Left renal pelvis (tissue), 4 donors: ENCODE measurements at regions not wholly inside any gene's neighbourhood (a gene's known extent, or its start where the extent isn't known, plus 50 kb on each side); places are given as distances from the start of the nearest gene placed in this dataset.
"Not testable (repeated sequence)": the region's sequence is repeated elsewhere in the genome, so short reads cannot be mapped to it uniquely, and the experiment has no call there.

ENCODE experiments used
- DNase-seq, 4 donors: peaks; one replicate each; pipeline ENCODE4 v3.0.0-alpha.2; 2013; ENCODE audit warnings: low read depth in 4 of 4, low spot score in 3 of 4

DNA sequence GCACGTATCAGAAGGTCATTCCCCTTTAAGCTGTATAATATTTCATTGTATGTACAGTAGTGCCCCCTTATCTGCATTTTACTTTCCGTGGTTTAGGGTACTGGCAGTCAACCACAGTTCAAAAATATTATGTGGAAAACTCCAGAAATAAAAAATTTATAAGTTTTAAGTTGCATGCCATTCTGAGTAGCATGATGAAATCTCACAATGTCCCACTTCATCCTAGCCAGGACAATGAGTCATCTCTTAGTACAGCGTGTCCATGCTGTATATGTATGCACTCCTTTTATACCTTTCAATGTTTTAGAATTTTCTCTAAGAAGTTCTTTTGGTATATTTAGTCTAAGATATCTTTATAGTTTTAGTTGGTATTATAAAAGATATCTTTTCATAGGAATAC lies 115.0 kb upstream of the HAND1 start:
- DNase-seq, result no peak

DNA sequence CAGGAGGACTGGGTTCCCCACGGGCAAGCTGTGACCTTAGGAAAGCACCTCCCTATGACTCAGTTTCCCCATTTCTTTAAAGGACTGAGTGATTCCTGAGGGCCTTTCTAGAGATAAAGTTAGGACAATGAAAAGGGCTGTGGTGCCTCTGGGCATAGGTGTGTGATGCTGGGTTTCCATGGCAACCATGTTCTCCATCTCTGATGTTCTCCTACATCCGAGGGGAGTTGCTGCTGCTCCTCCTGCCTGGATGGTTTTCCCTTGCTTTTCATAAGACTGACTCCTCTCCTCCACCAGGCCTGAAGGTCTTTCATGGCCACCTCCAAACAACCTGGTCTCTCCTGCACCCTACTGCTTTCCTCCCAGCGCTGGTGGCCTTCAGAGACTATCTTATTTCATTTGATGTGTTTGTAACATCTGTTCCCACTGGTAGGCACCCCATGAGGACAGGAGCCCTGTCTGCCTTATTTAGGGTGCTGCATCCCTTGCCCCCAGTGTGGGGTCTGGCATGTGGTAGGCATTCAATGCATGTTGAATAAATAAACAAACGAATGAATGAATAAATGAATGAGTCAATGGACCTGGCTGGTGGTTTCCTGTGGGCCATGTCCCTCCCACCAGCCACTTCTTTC lies 112.2 kb upstream of the HAND1 start:
- DNase-seq, result no peak

DNA sequence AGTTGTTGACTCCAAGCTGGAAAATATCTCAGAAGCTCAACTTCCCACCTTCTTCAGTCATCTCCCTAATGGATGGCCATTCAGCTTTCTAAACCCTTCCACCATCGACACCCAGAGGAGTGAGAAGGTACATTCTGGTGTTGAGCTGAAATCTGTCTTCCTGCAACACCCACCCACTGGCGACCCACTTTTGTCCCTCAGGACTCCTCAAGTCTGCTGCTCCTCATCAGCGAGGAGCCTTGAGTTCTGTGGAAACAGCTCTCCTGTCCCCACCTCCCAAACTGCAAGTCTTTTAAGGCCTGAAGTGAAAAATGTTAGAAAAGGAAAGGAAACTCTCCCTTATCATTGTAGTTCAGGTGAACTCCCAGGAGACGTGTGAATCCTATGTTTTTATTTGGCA lies 111.5 kb upstream of the HAND1 start:
- no peak for DNase-seq

GRCh38 chr5:154588833-154589425 lies 110.9 kb upstream of the HAND1 start:
- not testable (repeated sequence) for DNase-seq

DNA sequence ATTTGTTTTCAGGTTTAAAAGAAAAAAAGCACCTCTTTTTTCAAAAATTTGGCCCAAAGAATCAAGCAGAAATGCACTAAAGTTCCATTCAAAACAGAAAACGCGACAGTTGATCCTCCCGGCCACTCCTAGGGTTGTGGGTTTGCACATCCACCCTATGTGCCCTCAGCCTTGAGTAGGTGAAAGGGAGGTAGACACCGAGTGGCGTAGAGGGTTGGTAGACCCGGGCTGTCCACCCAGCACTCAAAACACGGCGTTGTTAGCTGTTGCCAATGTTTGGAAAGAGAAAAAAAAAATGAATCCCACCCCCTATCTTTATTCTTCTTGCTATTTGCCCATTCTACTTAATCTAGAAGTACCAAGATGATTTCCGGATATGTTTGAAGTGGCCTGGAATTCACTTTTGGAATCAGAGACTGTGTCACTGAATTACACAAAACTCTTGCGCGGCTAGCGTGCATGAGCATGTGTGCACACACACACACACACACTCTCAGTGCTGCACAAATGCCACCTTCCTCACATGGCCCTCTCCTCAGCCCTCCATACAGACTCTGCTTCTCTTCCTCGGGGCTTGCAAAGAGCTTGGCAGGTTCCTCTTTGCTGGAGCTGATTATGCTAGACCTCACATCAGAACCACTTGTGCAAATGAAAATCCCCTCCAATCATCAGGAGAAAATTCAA lies 110.2 kb upstream of the HAND1 start:
- no peak for DNase-seq

DNA sequence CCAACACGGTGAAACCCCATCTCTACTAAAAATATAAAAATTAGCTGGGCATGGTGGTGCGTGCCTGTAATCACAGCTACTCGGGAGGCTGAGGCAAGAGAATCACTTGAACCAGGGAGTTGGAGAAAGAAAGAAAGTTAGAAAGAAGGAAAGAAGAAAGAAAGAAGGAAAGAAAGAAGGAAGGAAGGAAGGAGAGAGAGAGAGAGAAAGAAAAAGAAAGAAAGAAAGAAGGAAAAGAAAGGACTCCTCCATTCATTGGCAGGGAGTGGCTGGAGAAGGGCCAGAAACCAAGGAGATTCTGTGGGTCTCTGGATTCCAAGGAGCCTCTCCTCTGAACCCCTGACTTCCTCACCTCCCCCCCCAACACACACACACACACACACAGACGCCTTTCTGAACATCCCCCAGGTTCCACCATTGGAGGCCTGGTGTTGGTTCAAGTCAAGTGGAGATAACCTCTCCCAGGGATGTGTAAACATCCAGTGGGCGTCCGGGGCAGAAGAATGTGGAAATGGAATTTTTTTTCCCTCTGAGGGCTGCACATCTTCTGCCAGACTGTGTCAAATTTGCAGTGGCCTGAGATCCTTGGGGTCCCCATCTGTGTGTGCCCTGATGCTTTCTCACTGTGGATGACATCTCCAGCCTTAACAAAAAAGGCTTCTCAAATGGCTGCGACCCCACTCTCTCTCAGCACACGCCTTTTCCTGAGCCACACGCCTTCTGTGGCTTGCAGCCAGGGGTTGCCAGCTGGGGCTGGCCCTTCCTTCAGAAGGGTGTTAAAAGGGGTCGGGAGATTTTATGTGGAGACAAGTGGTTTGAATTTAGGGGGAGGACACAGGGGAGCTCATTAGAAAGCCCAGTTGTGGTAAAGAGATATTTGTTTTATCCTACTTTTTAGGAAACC lies 109.3 kb upstream of the HAND1 start:
- no peak for DNase-seq

DNA sequence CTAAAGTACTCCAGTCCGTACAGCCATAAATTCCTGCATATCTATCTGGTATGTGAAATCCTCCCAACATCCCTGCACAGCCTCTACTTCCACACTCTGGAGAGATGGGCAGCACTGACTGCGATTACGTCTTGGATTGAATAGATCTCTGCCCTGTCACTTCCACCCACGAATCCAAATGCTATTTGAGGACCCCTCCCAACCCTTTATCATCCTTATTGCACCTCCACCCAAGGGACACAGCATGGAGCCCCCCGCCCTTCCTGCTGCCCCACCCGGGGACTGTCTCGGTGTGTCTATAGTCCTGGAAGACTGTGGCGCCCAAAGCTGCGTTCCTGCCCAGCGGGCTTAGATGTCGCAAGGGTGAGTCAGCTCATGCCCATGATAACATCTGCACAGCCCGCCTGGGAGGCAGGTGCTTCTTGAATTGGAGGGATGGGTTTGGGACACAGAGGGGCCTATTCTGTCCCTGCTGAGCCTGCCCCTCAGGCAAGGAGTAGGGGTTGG lies 105.7 kb upstream of the HAND1 start:
- no peak for DNase-seq

- no peak for DNase-seq
Measured at GRCh38 chr5:154580422-154580821, 102.4 kb upstream of the HAND1 start.

- DNase-seq, result no peak
Measured at GRCh38 chr5:154577416-154577815, 99.4 kb upstream of the HAND1 start.

DNA sequence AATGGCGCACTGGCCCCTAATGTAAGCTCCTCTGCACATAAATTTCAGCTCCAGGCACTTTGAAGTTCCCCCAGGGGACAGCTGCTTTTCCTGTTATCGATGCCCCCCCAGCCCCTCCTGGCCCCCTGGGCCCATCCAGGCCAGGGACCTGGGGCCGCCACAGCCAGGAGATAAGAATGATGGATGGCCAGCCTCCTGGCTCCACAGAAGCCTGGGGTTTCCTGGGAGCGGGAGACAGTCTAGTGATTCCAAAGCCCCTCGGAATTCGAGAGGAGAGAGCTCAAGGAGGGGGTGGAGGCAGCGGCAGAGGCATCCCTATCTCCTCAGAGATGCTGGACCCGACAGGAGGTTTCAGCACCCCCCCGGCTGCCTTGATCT lies 98.4 kb upstream of the HAND1 start:
- no peak for DNase-seq

DNA sequence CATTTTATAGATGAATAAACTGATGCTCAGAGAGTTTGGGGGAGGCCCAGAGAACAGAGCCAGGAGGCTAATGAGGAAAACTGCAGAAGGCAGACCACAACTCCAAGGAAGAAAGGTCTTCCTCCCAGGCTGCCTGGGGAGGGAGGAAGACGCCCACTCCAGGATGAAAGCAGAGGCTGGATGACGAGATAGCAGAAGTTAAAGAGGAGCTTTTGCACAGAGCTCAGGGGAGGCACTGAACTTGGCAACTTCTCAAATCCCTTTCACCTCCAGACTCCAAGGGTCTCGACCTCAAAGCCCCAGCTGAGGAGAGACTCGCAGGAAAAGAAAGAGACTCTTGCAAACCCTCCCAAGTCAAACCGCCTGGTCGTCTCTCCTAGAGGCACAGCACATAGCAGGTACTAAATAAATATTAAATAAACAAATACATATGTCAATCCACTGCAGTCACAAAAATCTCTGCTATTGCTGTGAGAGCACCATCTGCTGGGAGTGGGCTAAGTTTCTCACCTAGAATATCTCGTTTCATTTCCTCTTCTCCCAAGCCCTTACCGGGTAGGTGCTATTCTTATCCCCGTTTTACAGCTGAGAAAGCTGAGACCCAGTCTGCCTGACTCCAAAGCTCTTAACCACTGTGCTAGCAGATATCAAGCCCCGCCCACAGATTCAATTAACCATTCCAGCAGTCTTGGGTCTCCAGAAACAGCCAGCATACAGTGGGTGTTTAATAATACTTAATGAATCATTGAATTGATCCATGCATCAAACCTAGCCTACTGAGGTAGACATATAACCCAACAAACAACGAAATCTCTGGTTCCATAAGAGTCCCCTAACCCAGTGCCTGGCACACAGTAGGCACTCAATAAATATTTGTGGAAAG lies 97.8 kb upstream of the HAND1 start:
- DNase-seq, result no peak

DNA sequence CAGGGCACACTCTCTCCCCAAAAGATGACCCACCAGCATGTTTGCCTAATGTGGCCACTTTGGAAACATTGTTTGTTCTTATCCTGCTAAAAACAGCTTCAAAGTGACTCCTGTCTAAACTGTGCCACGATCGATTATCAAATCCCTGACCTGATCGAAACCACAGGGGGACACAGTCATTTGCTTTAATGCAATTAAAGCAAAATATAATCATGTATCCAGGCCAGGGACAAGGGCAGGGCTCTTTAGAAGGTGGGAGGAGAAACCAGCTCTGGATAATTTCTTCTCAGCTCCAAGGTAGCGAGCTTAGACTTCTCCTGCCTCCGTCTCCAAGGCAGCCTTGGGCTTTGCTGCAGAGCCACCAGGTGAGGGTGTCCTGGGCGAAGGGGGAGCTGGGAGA lies 95.0 kb upstream of the HAND1 start:
- no peak for DNase-seq

GRCh38 chr5:154571325-154572035 lies 93.5 kb upstream of the HAND1 start:
- no peak for DNase-seq

DNA sequence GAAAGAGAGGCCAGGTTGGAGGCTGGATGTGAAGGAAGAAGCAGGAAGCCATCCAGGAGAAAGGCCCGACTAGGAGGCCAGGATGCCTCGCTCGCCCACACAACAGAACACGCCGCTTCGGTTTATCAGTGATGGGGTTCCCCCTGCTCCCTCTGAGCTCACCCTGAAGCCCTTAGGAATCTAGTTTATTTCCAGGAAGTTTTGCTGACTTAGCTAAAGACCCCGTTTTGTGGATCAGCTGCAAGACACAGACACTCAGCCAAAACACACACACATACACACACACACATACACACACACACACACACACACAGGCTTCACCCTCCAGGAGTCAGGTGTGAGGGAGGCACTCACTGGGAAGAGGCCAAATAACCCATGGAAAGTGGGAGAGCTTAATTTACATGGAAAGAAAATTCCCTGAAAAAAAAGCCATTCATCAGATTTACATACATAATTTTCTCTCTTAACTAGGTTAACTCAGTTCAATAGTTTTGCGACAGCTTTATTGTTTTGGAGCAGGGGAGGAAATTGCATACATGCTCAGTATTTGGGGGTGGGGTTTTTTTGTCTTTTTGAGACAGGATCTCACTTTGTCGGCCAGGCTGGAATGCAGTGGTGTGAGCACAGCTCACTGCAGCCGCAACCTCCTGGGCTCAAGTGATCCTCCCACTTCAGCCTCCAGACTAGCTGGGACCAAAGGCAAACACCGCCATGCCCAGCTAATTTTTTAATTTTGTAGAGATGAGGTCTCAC lies 92.7 kb upstream of the HAND1 start:
- no peak for DNase-seq

DNA sequence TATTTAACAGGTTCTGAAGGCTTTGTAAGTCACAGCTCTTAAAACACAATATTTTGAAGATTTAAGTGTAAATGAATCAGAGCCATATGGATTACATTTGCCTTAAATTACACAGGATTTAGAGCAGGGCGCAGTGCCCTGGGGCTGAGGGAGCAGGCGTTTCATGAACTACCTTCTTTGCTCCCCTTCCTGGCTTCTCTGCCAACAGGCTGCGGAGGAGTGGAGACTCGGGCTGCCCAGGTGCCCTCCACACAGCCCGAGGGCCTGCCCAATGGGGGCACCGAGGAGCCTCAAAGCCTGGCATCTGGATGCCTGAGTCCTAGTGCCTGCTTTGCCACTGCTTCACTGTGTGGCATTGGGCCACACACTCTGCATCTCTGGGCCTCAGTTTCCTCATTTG lies 90.6 kb upstream of the HAND1 start:
- DNase-seq, result no peak

GRCh38 chr5:154567155-154567554 lies 89.1 kb upstream of the HAND1 start:
- no peak for DNase-seq

DNA sequence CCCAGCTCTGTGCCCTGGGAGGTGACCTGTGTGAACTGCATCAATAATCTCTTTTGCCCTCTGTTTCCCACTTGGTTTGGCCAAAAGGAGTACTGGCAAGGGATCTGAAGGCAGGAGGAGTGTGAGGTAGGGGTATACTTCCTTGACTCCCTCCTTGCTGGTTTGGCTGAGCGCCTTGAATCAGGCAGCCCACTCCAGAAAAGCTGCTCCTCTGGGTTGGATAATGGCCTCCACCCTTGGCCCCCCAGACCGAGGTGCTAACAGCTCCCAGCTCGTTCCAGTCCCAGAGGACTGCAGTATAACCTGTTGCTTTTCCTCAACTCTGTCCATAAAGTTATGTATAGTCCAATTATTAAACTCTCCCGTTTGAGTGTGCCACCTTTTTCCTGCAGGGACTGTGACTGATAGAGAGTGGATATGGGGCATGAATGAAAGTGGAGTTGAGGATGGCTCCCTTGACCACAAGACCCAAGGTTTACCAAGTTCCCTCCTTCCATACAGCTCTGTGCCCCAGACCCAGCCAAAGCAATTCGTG lies 88.2 kb upstream of the HAND1 start:
- DNase-seq, result no peak

GRCh38 chr5:154565123-154565522 lies 87.1 kb upstream of the HAND1 start:
- no peak for DNase-seq
